HepG2 (cell line): ENCODE measurements at regions not wholly inside any gene's neighbourhood (a gene's known extent, or its start where the extent isn't known, plus 50 kb on each side); places are given as distances from the start of the nearest gene placed in this dataset.
A peak's percentile ranks its signal among the peaks of the same experiment; 100 is the strongest.

Source experiments
- ATAC-seq: fragments of 200-7000 bp; cut with Tn5 transposase; 3 replicates; pipeline ENCODE4 v1.9.1; 2020; ENCODE audit warnings: mild to moderate bottlenecking, moderate library complexity
- BruUV-seq: library from RNA; stranded (reverse); fragments of 400-500 nt; replicated peaks from 2 replicates; lab custom pipeline; 2021; lab: Mats Ljungman, UMichigan
- CTCF ChIA-PET: fragments of 300-600 bp; formaldehyde crosslinking; extraction: SDS; loops from one replicate; lab custom pipeline; 2021; ENCODE audit warnings: low total read pairs, inconsistent platforms, low intra/inter-chr PET ratio; lab: Yijun Ruan, JAX
- POLR2A ChIA-PET: fragments of 350-600 bp; sonication (Branson Sonifier 250); formaldehyde crosslinking; loops from one replicate; lab custom pipeline; 2020; ENCODE audit warnings: antibody characterized with exemption, inconsistent platforms; lab: Yijun Ruan, JAX
- DNase-seq: peaks from one replicate; pipeline ENCODE4 v3.0.0-alpha.2; 2015; ENCODE audit warnings: low spot score
- FAIRE-seq: peaks from 3 replicates; lab custom pipeline; 2011; peaks lifted over from hg19 to GRCh38; lab: Jason Lieb, UNC
- H2AFZ ChIP-seq: one replicate; pipeline ENCODE4 v1.6.1; 2011; ENCODE audit warnings: low read length, inconsistent platforms
- H3K27ac ChIP-seq: fragments of 300-600 bp; 3 replicates; pipeline ENCODE4 v1.8.0; 2011; ENCODE audit warnings: mixed run types, mild to moderate bottlenecking, mixed read lengths, low read length, inconsistent platforms; ENCODE audit not compliant: insufficient read depth; ENCODE audit errors: extremely low read length
- H3K27me3 ChIP-seq, 2 experiments: fragments of 200-600 bp in 1 of 2; 2 replicates in 1 of 2; 3 replicates in 1 of 2; pipeline versions ENCODE4 v1.6.0 to v1.8.0; 2011; ENCODE audit warnings: low read length in 2 of 2, mild to moderate bottlenecking in 2 of 2, moderate library complexity in 2 of 2, inconsistent platforms in 1 of 2; ENCODE audit not compliant: insufficient read depth in 2 of 2, control insufficient read depth in 1 of 2
- H3K36me3 ChIP-seq, 2 experiments: fragments of 200-600 bp in 1 of 2; replicated peaks in 1 of 2; 2 replicates in 1 of 2; 3 replicates in 1 of 2; pipeline versions ENCODE4 v1.5.1 to v1.8.0; 2011; ENCODE audit warnings: low read length in 2 of 2, inconsistent platforms in 1 of 2; ENCODE audit not compliant: insufficient read depth in 2 of 2, control insufficient read depth in 1 of 2
- H3K4me1 ChIP-seq: 2 replicates; pipeline ENCODE4 v1.5.1; 2012; ENCODE audit warnings: low read length, inconsistent platforms; ENCODE audit not compliant: insufficient read depth
- H3K4me2 ChIP-seq: 2 replicates; pipeline ENCODE4 v1.6.0; 2011; ENCODE audit warnings: low read depth, low read length, inconsistent platforms
- H3K4me3 ChIP-seq, 3 experiments: fragments of 200-600 bp in 1 of 3; sonication (generic), shearing (Covaris generic) in 1 of 3; replicated peaks in 1 of 3; 2 replicates each; pipeline ENCODE4 v1.5.1; 2011 to 2016; ENCODE audit warnings: low read length in 3 of 3, inconsistent platforms in 2 of 3, low read depth in 2 of 3, mild to moderate bottlenecking in 2 of 3, control low read depth in 1 of 3, mixed read lengths in 1 of 3; ENCODE audit not compliant: insufficient read depth in 1 of 3
- H3K79me2 ChIP-seq: one replicate; pipeline ENCODE4 v1.6.1; 2011; ENCODE audit warnings: low read length, inconsistent platforms; ENCODE audit not compliant: insufficient read depth
- H3K9ac ChIP-seq: 2 replicates; pipeline ENCODE4 v1.6.0; 2011; ENCODE audit warnings: mild to moderate bottlenecking, low read depth, low read length, inconsistent platforms; ENCODE audit not compliant: insufficient read depth
- H3K9me3 ChIP-seq: 2 replicates; pipeline ENCODE4 v1.5.1; 2012; ENCODE audit warnings: mild to moderate bottlenecking, low read length
- H4K20me1 ChIP-seq: 2 replicates; pipeline ENCODE4 v1.6.0; 2011; ENCODE audit warnings: inconsistent platforms, mild to moderate bottlenecking, low read length, moderate library complexity; ENCODE audit not compliant: insufficient read depth
- ARNT ChIP-seq: fragments of 450-650 bp; IDR thresholded peaks from 2 replicates; pipeline ENCODE4 v1.6.1; 2017
- IKZF1 ChIP-seq: fragments of 450-650 bp; IDR thresholded peaks from 2 replicates; pipeline ENCODE4 v1.7.1; 2016
- IKZF4 ChIP-seq: sonication (generic); formaldehyde crosslinking; IDR thresholded peaks from 2 replicates; pipeline ENCODE4 v1.5.1; 2020; ENCODE audit warnings: borderline replicate concordance, mild to moderate bottlenecking, low read depth, missing genetic modification reagents; ENCODE audit errors: not compliant biosample characterization
- IRX3 ChIP-seq: sonication (generic); formaldehyde crosslinking; IDR thresholded peaks from 2 replicates; pipeline ENCODE4 v1.8.1; 2023; ENCODE audit warnings: mild to moderate bottlenecking, low read depth, missing genetic modification reagents, borderline replicate concordance
- NFKB2 ChIP-seq: sonication (generic); formaldehyde crosslinking; IDR thresholded peaks from 2 replicates; pipeline ENCODE4 v1.4.0; 2020; ENCODE audit warnings: missing genetic modification reagents, borderline replicate concordance
- NR3C1 ChIP-seq: sonication (generic); formaldehyde crosslinking; IDR thresholded peaks from 2 replicates; pipeline ENCODE4 v1.4.0; 2020; ENCODE audit warnings: missing genetic modification reagents
- POLR2AphosphoS5 ChIP-seq: IDR thresholded peaks from 2 replicates; pipeline ENCODE4 v1.6.1; 2012; ENCODE audit warnings: low read depth, low read length
- RCOR2 ChIP-seq: IDR thresholded peaks from 2 replicates; pipeline ENCODE4 v1.6.1; 2016; ENCODE audit warnings: missing biosample characterization, missing genetic modification reagents
- RFX1 ChIP-seq: fragments of 450-650 bp; IDR thresholded peaks from 2 replicates; pipeline ENCODE4 v1.6.1; 2017
- WIZ ChIP-seq: sonication (generic); formaldehyde crosslinking; IDR thresholded peaks from 2 replicates; pipeline ENCODE4 v1.5.1; 2020; ENCODE audit warnings: mild to moderate bottlenecking, missing genetic modification reagents
- ZNF441 ChIP-seq: sonication (generic); formaldehyde crosslinking; IDR thresholded peaks from 2 replicates; pipeline ENCODE4 v1.7.0; 2021; ENCODE audit warnings: missing genetic modification reagents, borderline replicate concordance
- ZNF572 ChIP-seq: sonication (generic); formaldehyde crosslinking; IDR thresholded peaks from 2 replicates; pipeline ENCODE4 v1.5.1; 2020; ENCODE audit warnings: mild to moderate bottlenecking, missing genetic modification reagents
- ZNF776 ChIP-seq: sonication (generic); formaldehyde crosslinking; IDR thresholded peaks from 2 replicates; pipeline ENCODE4 v1.4.0; 2020; ENCODE audit warnings: mild to moderate bottlenecking, missing genetic modification reagents
- WGBS: methylation state at CpG from one replicate; pipeline ENCODE4 v1.1.6; 2017; ENCODE audit warnings: low lambda C conversion rate; 5-methylcytosine and 5-hydroxymethylcytosine counted together
- in situ Hi-C: cut with HindIII; loops from 2 replicates; pipeline ENCODE4 v1.10.0; 2017; ENCODE audit warnings: low pct_unique_long_range_greater_than_20kb; ENCODE audit not compliant: extremely low pct_ligation_motif_present
- intact Hi-C: fragments of 100-400 bp; cut with micrococcal nuclease; formaldehyde crosslinking; loops from one replicate; pipeline ENCODE4 v1.10.0; 2022; ENCODE audit not compliant: unreplicated experiment
- TF ChIP-seq, protein P1 (sequence below): sonication (generic); formaldehyde crosslinking; IDR thresholded peaks from 2 replicates; pipeline ENCODE4 v1.5.0; 2020; ENCODE audit warnings: mild to moderate bottlenecking, missing genetic modification reagents, borderline replicate concordance

GRCh38 chr5:57414857-57415256 lies 67.8 kb downstream of the ACTBL2 start:
- Histone ChIP-seq H3K27ac (no peak overlapping the region), H3K79me2 (no peaks in the 10 kb centered on the region), H4K20me1 (no peaks in the 10 kb centered on the region), H3K9ac (no peak overlapping the region), H3K4me2 (no peak overlapping the region), H3K27me3 (no peaks in the 10 kb centered on the region), H3K4me1 (no peaks in the 10 kb centered on the region), H3K36me3 (no peaks in the 10 kb centered on the region), H2AFZ (no peak overlapping the region), H3K4me3 (no peak overlapping the region), H3K9me3 (no peaks in the 10 kb centered on the region)
- ChIA-PET CTCF (no interaction called here), POLR2A (no interaction called here)
- no peak for ATAC-seq
- in situ Hi-C loops (no loop called here), intact Hi-C loops (no loop called here)
- no peak for FAIRE-seq
- TF ChIP-seq ZNF572 (CRISPR knock-in tag) (no peak), ZNF776 (CRISPR knock-in tag) (no peak), IKZF4 (no peak), ARNT (no peak), NFKB2 (no peak), RCOR2 (CRISPR knock-in tag) (no peak), ZNF441 (CRISPR knock-in tag) (no peak), POLR2AphosphoS5 (no peak), WIZ (CRISPR knock-in tag) (no peak), NR3C1 (CRISPR knock-in tag) (no peak), IRX3 (CRISPR knock-in tag) (no peak), IKZF1 (no peak)
- WGBS, result 7% methylated on average over 2 of the region's 2 CpGs
- no peak for DNase-seq
- no TSS peak for BruUV-seq

- intact Hi-C loops (no loop called here), in situ Hi-C loops (no loop called here)
- Histone ChIP-seq H3K4me2 (no peak overlapping the region), H2AFZ (no peak overlapping the region), H3K9ac (no peak overlapping the region), H3K79me2 (no peaks in the 10 kb centered on the region), H3K36me3 (no peaks in the 10 kb centered on the region), H3K9me3 (no peaks in the 10 kb centered on the region), H3K4me1 (no peaks in the 10 kb centered on the region), H4K20me1 (no peaks in the 10 kb centered on the region), H3K4me3 (no peak overlapping the region), H3K27ac (no peak overlapping the region), H3K27me3 (no peaks in the 10 kb centered on the region)
- ATAC-seq (no peak), DNase-seq (no peak), FAIRE-seq (no peak)
- ChIA-PET CTCF (no interaction called here), POLR2A (no interaction called here)
- 2% methylated on average over 3 of the region's 3 CpGs for WGBS
- TF ChIP-seq RFX1, result peak; percentile 18; the same call in 1 of the 2 replicates
- TF ChIP-seq, protein P1, sequence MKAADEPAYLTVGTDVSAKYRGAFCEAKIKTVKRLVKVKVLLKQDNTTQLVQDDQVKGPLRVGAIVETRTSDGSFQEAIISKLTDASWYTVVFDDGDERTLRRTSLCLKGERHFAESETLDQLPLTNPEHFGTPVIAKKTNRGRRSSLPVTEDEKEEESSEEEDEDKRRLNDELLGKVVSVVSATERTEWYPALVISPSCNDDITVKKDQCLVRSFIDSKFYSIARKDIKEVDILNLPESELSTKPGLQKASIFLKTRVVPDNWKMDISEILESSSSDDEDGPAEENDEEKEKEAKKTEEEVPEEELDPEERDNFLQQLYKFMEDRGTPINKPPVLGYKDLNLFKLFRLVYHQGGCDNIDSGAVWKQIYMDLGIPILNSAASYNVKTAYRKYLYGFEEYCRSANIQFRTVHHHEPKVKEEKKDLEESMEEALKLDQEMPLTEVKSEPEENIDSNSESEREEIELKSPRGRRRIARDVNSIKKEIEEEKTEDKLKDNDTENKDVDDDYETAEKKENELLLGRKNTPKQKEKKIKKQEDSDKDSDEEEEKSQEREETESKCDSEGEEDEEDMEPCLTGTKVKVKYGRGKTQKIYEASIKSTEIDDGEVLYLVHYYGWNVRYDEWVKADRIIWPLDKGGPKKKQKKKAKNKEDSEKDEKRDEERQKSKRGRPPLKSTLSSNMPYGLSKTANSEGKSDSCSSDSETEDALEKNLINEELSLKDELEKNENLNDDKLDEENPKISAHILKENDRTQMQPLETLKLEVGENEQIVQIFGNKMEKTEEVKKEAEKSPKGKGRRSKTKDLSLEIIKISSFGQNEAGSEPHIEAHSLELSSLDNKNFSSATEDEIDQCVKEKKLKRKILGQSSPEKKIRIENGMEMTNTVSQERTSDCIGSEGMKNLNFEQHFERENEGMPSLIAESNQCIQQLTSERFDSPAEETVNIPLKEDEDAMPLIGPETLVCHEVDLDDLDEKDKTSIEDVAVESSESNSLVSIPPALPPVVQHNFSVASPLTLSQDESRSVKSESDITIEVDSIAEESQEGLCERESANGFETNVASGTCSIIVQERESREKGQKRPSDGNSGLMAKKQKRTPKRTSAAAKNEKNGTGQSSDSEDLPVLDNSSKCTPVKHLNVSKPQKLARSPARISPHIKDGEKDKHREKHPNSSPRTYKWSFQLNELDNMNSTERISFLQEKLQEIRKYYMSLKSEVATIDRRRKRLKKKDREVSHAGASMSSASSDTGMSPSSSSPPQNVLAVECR, result no peak
- no TSS peak for BruUV-seq
Measured at GRCh38 chr5:57414191-57414590, 68.4 kb downstream of the ACTBL2 start.
